Uterus (tissue), 2 donors: ENCODE measurements at regions not wholly inside any gene's neighbourhood (a gene's known extent, or its start where the extent isn't known, plus 50 kb on each side); places are given as distances from the start of the nearest gene placed in this dataset.

Experiments used
- POLR2A ChIP-seq, 2 donors: fragments of 450-650 bp; IDR thresholded peaks; one replicate each; pipeline ENCODE4 v1.6.1; 2016; ENCODE audit warnings: antibody characterized with exemption in 2 of 2, mild to moderate bottlenecking in 1 of 2, moderate library complexity in 1 of 2
- TF ChIP-seq, protein P1 (sequence below), 4 experiments: fragments of 200-600 bp in 2 of 4; fragments of 450-650 bp in 2 of 4; sonication (generic) in 2 of 4; IDR thresholded peaks; one replicate each; pipeline ENCODE4 v1.5.1; 2016 to 2019; ENCODE audit warnings: antibody characterized with exemption in 4 of 4, mild to moderate bottlenecking in 2 of 4, moderate library complexity in 1 of 4

DNA sequence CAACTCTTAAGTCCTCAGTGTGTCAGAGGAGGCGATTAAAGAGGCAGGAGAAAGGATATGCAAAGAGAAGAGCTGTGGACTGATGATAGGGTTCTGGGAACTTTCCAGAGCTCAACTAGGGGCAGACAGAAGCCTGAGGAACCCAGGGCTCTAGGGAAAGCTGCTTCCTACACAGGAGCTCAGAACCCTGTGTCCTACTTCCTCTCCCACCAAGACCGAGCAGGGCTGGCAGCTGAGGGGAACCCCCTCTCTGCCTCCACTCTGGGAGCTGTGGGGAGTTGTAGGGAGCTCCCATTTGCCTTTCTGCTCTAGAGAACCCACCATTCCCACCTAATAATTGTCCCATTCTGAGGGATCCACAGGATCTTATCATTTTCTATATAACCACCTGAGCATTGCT is 674.3 kb downstream of the ACTL7B start:
- TF ChIP-seq, protein P1, sequence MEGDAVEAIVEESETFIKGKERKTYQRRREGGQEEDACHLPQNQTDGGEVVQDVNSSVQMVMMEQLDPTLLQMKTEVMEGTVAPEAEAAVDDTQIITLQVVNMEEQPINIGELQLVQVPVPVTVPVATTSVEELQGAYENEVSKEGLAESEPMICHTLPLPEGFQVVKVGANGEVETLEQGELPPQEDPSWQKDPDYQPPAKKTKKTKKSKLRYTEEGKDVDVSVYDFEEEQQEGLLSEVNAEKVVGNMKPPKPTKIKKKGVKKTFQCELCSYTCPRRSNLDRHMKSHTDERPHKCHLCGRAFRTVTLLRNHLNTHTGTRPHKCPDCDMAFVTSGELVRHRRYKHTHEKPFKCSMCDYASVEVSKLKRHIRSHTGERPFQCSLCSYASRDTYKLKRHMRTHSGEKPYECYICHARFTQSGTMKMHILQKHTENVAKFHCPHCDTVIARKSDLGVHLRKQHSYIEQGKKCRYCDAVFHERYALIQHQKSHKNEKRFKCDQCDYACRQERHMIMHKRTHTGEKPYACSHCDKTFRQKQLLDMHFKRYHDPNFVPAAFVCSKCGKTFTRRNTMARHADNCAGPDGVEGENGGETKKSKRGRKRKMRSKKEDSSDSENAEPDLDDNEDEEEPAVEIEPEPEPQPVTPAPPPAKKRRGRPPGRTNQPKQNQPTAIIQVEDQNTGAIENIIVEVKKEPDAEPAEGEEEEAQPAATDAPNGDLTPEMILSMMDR (IDR thresholded peaks at IDR 0.05) = no peak
- no peak for TF ChIP-seq POLR2A (IDR thresholded peaks at IDR 0.05)
